ENCODE measurements at regions not wholly inside any gene's neighbourhood (a gene's known extent, or its start where the extent isn't known, plus 50 kb on each side); places are given as distances from the start of the nearest gene placed in this dataset.
"Not testable (repeated sequence)": the region's sequence is repeated elsewhere in the genome, so short reads cannot be mapped to it uniquely, and the experiment has no call there.

DNA sequence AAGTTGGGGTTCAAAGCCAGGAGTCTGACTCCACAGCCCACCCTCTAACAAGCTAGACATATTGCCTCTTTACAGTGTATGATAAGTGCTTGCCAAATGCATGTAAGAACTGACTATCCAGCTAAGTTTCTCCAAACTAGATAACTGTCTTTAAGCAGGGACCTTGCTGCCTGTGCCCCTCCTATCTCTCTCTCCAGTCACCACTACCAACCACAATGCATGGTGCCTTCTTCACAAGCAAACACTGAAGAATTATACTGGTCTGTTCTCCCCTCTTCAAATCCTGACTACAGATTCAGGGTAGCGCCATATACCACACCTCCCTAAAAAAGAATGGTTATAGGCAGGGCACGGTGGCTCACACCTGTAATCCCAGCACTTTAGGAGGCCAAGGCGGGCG, 55.3 kb upstream of the WIPF3 start:
- not testable (repeated sequence) for TF ChIP-seq IRF1 (CRISPR knock-in tag; IDR thresholded peaks at IDR 0.05); CTCF (IDR thresholded peaks at IDR 0.05); GRHL2 (CRISPR knock-in tag; IDR thresholded peaks at IDR 0.05; ENCODE audit: insufficient replicate concordance, severe bottlenecking); MAX (CRISPR knock-in tag; IDR thresholded peaks at IDR 0.05); CREM (CRISPR knock-in tag; IDR thresholded peaks at IDR 0.05); RELA (CRISPR knock-in tag; IDR thresholded peaks at IDR 0.05; ENCODE audit: borderline replicate concordance); TEAD4 (CRISPR knock-in tag; IDR thresholded peaks at IDR 0.05); MLX (CRISPR knock-in tag; IDR thresholded peaks at IDR 0.05); ZNF671 (CRISPR knock-in tag; IDR thresholded peaks at IDR 0.05)
- TF ChIP-seq, protein P1, sequence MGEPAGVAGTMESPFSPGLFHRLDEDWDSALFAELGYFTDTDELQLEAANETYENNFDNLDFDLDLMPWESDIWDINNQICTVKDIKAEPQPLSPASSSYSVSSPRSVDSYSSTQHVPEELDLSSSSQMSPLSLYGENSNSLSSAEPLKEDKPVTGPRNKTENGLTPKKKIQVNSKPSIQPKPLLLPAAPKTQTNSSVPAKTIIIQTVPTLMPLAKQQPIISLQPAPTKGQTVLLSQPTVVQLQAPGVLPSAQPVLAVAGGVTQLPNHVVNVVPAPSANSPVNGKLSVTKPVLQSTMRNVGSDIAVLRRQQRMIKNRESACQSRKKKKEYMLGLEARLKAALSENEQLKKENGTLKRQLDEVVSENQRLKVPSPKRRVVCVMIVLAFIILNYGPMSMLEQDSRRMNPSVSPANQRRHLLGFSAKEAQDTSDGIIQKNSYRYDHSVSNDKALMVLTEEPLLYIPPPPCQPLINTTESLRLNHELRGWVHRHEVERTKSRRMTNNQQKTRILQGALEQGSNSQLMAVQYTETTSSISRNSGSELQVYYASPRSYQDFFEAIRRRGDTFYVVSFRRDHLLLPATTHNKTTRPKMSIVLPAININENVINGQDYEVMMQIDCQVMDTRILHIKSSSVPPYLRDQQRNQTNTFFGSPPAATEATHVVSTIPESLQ (CRISPR knock-in tag; IDR thresholded peaks at IDR 0.05): not testable (repeated sequence)
- TF ChIP-seq, protein P2, sequence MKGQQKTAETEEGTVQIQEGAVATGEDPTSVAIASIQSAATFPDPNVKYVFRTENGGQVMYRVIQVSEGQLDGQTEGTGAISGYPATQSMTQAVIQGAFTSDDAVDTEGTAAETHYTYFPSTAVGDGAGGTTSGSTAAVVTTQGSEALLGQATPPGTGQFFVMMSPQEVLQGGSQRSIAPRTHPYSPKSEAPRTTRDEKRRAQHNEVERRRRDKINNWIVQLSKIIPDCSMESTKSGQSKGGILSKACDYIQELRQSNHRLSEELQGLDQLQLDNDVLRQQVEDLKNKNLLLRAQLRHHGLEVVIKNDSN (CRISPR knock-in tag; IDR thresholded peaks at IDR 0.05): not testable (repeated sequence)
- TF ChIP-seq, protein P3, sequence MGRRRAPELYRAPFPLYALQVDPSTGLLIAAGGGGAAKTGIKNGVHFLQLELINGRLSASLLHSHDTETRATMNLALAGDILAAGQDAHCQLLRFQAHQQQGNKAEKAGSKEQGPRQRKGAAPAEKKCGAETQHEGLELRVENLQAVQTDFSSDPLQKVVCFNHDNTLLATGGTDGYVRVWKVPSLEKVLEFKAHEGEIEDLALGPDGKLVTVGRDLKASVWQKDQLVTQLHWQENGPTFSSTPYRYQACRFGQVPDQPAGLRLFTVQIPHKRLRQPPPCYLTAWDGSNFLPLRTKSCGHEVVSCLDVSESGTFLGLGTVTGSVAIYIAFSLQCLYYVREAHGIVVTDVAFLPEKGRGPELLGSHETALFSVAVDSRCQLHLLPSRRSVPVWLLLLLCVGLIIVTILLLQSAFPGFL (CRISPR knock-in tag; IDR thresholded peaks at IDR 0.05; ENCODE audit: borderline replicate concordance): not testable (repeated sequence)
